ENCODE measurements at regions not wholly inside any gene's neighbourhood (a gene's known extent, or its start where the extent isn't known, plus 50 kb on each side); places are given as distances from the start of the nearest gene placed in this dataset.

GRCh38 chr2:16119741-16120140 lies 179.4 kb downstream of the MYCN start:
- Mint-ChIP-seq H3K4me3 (no peak overlapping the region), H3K27me3 (no peaks in the 10 kb centered on the region), H3K36me3 (no peaks in the 10 kb centered on the region), H3K27ac (no peak overlapping the region), H3K4me1 (ENCODE audit: low read depth) (no peaks in the 10 kb centered on the region), H3K9me3 (ENCODE audit: low read depth) (peaks cover 6% of the 10 kb centered on the region)

DNA sequence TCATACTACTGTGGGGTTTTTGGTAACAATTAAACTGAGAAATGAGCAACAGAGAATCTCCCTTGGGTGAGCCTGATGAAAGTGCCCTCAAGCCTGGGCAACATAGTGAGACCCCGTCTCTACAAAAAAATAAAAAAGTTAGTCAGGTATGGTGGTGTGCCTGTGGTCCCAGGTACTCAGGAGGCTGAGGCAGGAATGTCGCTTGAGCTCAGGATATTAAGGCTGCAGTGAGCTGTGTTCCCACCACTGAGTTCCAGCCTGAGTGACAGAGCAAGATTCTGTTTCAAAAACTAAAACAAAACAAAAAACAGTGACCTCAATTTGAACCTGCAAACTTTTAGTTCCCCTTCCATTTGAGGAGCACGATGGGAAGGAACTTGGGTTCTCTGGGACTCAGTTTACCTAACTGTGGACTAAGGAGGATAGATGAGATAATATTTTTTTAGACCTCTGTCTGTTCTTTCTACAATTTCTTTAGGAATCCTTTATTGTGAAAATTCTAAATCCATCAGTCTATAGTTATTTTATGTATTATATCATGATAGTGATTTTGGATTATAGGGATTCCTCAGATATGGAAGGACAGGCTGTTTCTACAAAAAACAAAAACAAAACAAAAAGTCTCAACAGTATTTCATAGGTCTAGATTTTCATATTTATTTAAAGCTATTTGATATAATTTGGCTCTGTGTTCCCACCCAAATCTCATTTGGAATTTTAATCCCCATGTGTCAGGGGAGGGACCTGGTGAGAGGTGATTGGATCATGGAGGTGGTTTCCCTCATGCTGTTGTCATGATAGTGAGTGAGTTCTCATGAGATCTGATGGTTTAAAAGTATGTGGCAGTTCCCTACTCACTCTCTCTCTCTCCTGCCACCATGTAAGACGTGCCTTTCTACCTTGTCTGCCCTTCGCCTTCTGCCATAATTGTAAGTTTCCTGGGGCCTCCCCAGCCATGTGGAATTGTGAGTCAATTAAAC lies 178.6 kb downstream of the MYCN start:
- H3K36me3 Mint-ChIP-seq = no peaks in the 10 kb centered on the region
- no peaks in the 10 kb centered on the region for H3K27me3 Mint-ChIP-seq
- H3K9me3 Mint-ChIP-seq (ENCODE audit: low read depth) = peaks cover 6% of the 10 kb centered on the region
- H3K4me3 Mint-ChIP-seq = no peak overlapping the region
- H3K27ac Mint-ChIP-seq = no peak overlapping the region
- no peaks in the 10 kb centered on the region for H3K4me1 Mint-ChIP-seq (ENCODE audit: low read depth)

DNA sequence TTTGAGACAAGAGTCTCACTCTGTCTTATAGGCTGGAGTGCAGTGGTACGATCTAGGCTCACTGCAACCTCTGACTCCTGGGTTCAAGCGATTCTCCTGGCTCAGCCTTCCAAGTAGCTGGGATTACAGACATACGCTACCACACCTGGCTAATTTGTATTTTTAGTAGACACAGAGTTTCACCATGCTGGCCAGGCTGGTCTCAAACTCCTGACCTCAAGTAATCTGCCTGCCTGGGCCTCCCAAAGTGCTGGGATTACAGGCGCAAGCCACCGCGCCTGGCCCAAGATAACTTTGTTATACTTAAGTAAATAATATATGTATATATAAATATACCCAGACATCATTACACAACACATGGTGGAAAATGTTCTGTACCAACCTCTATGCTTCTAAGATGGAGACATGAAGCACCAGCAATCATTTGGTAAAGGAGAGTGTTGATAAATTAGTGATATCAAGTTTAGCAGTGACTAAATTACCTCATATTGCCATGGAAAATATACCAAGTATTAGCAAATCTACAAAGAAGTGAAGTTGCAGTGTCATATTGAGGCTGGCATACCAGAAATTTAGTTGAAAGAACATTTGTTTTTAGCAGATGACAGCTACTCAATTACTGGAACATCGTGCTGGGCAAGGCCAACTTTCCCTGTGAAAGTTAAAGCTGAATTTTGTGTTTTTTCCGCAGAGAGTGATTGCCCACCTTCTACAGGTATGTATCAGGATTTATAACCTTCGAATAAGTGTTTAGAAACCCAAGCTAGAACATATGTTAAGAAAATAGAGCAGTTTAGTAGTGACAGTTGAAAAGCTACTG lies 177.7 kb downstream of the MYCN start:
- H3K4me1 Mint-ChIP-seq (ENCODE audit: low read depth) = no peaks in the 10 kb centered on the region
- H3K9me3 Mint-ChIP-seq (ENCODE audit: low read depth) = peaks cover 6% of the 10 kb centered on the region
- no peaks in the 10 kb centered on the region for H3K27me3 Mint-ChIP-seq
- H3K27ac Mint-ChIP-seq = no peak overlapping the region
- no peak overlapping the region for H3K4me3 Mint-ChIP-seq
- no peaks in the 10 kb centered on the region for H3K36me3 Mint-ChIP-seq

GRCh38 chr2:16117021-16117700 lies 176.8 kb downstream of the MYCN start:
- Mint-ChIP-seq H3K9me3 (ENCODE audit: low read depth) (peaks cover 6% of the 10 kb centered on the region), H3K36me3 (no peaks in the 10 kb centered on the region), H3K4me3 (no peak overlapping the region), H3K27ac (no peak overlapping the region), H3K4me1 (ENCODE audit: low read depth) (no peaks in the 10 kb centered on the region), H3K27me3 (no peaks in the 10 kb centered on the region)

DNA sequence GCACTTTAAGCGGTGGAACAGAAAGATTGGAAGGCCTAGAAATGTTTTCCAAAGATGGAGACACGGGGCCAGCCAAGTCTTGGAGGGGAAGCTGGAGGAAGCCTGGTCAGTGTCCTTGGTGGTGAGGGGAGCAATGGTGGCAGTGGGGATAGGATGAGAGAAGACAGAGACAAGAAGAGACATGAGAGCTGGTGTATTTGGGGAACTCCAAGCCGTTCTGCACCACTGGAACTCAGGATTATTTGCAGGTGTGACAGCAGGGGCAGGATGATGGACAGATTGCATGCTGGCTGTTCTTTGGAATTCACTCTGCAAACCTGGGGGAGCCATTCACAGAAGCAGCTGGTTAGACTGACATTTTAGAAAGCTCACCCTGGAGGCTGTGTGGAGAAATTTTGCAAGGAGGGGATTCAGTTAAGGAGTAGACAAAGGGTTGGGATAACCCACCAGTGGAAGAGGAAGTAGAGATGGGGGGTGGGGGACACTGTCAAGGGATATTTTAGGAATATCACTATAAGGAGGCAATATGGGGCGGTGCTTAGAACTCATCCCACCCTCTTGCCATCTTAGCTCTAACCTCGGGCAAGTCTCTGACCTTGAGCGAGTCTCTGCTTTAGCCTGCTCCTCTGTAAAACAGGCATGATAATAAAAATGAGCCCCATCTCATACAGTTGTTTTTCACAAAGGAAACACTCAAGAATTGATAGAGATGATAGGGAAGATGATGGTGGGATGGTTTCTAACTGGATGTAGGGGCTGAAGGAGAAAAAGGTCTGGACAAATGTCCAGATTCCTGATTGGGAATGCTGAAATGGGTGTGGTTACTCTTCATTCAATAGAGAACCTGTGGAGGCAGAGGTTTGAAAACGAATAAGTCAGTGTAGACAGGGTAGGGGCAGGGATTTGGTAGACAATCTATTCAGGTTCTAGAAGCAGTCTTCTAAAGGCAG lies 175.8 kb downstream of the MYCN start:
- Mint-ChIP-seq H3K27me3 (no peaks in the 10 kb centered on the region), H3K4me3 (no peak overlapping the region), H3K9me3 (ENCODE audit: low read depth) (no peaks in the 10 kb centered on the region), H3K36me3 (no peaks in the 10 kb centered on the region), H3K4me1 (ENCODE audit: low read depth) (no peaks in the 10 kb centered on the region), H3K27ac (no peak overlapping the region)

DNA sequence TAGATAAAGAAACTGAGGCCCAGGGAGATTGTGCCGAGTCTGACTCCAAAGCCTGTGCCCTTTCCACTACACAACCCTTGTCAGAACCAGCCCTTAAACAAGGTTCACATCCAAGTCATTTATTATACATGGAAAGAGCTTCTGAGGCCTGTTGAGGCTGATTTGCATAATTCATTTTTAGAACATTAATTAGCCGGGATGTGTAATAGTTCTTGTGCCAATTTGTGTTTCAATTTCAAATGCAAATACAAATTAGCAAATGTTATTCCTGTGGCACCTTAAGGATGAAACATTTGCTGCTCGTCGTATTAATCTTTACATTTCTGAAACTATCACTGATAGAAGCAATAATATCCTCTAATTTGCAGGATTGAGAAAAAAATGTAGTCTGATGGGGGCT lies 174.9 kb downstream of the MYCN start:
- H3K4me3 Mint-ChIP-seq = no peak overlapping the region
- H3K9me3 Mint-ChIP-seq (ENCODE audit: low read depth) = no peaks in the 10 kb centered on the region
- H3K36me3 Mint-ChIP-seq = no peaks in the 10 kb centered on the region
- no peak overlapping the region for H3K27ac Mint-ChIP-seq
- H3K4me1 Mint-ChIP-seq (ENCODE audit: low read depth) = no peaks in the 10 kb centered on the region
- H3K27me3 Mint-ChIP-seq = no peaks in the 10 kb centered on the region

GRCh38 chr2:16114836-16115235 lies 174.5 kb downstream of the MYCN start:
- no peaks in the 10 kb centered on the region for H3K4me1 Mint-ChIP-seq (ENCODE audit: low read depth)
- H3K9me3 Mint-ChIP-seq (ENCODE audit: low read depth) = no peaks in the 10 kb centered on the region
- no peaks in the 10 kb centered on the region for H3K36me3 Mint-ChIP-seq
- H3K27me3 Mint-ChIP-seq = no peaks in the 10 kb centered on the region
- no peak overlapping the region for H3K27ac Mint-ChIP-seq
- no peak overlapping the region for H3K4me3 Mint-ChIP-seq

GRCh38 chr2:16114070-16114469 lies 173.7 kb downstream of the MYCN start:
- Mint-ChIP-seq H3K4me3 (no peak overlapping the region), H3K36me3 (no peaks in the 10 kb centered on the region), H3K9me3 (ENCODE audit: low read depth) (no peaks in the 10 kb centered on the region), H3K4me1 (ENCODE audit: low read depth) (no peaks in the 10 kb centered on the region), H3K27ac (no peak overlapping the region), H3K27me3 (no peaks in the 10 kb centered on the region)

DNA sequence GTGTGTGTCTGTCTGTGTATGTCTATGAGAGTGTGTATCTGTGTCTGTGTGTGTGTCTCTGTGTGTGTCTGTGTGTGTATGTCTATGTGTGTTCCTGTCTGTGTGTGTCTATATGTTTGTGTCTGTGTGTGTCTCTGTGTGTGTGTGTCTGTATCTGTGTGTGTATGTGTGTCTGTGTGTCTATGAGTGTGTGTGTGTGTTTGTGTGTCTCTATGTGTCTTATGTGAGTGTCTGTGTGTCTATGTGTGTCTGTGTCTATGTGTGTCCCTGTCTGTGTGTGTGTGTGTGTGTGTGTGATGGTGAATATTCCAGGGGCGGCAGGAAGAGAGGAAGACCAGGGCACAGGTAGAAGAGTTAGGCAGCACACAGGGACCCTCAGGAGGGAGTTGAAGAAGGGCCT lies 173.2 kb downstream of the MYCN start:
- Mint-ChIP-seq H3K27ac (no peak overlapping the region), H3K4me1 (ENCODE audit: low read depth) (no peaks in the 10 kb centered on the region), H3K4me3 (no peak overlapping the region), H3K27me3 (no peaks in the 10 kb centered on the region), H3K9me3 (ENCODE audit: low read depth) (no peaks in the 10 kb centered on the region), H3K36me3 (no peaks in the 10 kb centered on the region)

- Mint-ChIP-seq H3K9me3 (ENCODE audit: low read depth) (no peaks in the 10 kb centered on the region), H3K4me3 (no peak overlapping the region), H3K27ac (no peak overlapping the region), H3K27me3 (no peaks in the 10 kb centered on the region), H3K4me1 (ENCODE audit: low read depth) (no peaks in the 10 kb centered on the region), H3K36me3 (no peaks in the 10 kb centered on the region)
These were observed 172.7 kb downstream of the MYCN start for GRCh38 chr2:16112972-16113560.

- H3K4me3 Mint-ChIP-seq = no peak overlapping the region
- H3K4me1 Mint-ChIP-seq (ENCODE audit: low read depth) = no peaks in the 10 kb centered on the region
- H3K27ac Mint-ChIP-seq = no peak overlapping the region
- H3K9me3 Mint-ChIP-seq (ENCODE audit: low read depth) = no peaks in the 10 kb centered on the region
- no peaks in the 10 kb centered on the region for H3K36me3 Mint-ChIP-seq
- H3K27me3 Mint-ChIP-seq = no peaks in the 10 kb centered on the region
These were observed 172.1 kb downstream of the MYCN start for GRCh38 chr2:16112251-16112971.

- Mint-ChIP-seq H3K36me3 (no peaks in the 10 kb centered on the region), H3K9me3 (ENCODE audit: low read depth) (no peaks in the 10 kb centered on the region), H3K4me3 (no peak overlapping the region), H3K27ac (no peak overlapping the region), H3K4me1 (ENCODE audit: low read depth) (no peaks in the 10 kb centered on the region), H3K27me3 (no peaks in the 10 kb centered on the region)
These were observed 171.5 kb downstream of the MYCN start for GRCh38 chr2:16111838-16112210.

- Mint-ChIP-seq H3K27ac (no peak overlapping the region), H3K36me3 (no peaks in the 10 kb centered on the region), H3K4me3 (no peak overlapping the region), H3K4me1 (ENCODE audit: low read depth) (no peaks in the 10 kb centered on the region), H3K27me3 (no peaks in the 10 kb centered on the region), H3K9me3 (ENCODE audit: low read depth) (no peaks in the 10 kb centered on the region)
These were observed 169.5 kb downstream of the MYCN start for GRCh38 chr2:16109821-16110310.

All from activated naive CD8-positive, alpha-beta T cell (primary cell).